22Rv1 (cell line): ENCODE measurements at regions not wholly inside any gene's neighbourhood (a gene's known extent, or its start where the extent isn't known, plus 50 kb on each side); places are given as distances from the start of the nearest gene placed in this dataset.

Experiments
- CTCF ChIP-seq: fragments of 450-650 bp; IDR thresholded peaks from 2 replicates; pipeline ENCODE4 v1.5.1; 2017; ENCODE audit warnings: mild to moderate bottlenecking
- ZFX ChIP-seq: fragments of 450-650 bp; IDR thresholded peaks from 2 replicates; pipeline ENCODE4 v1.6.1; 2017; ENCODE audit warnings: antibody characterized with exemption, borderline replicate concordance

- TF ChIP-seq CTCF (no peak), ZFX (no peak)
Observed at GRCh38 chr9:113658545-113658895, 195.0 kb downstream of the RGS3 start.
